Kidney glomerular epithelial cell (primary cell): ENCODE measurements at regions not wholly inside any gene's neighbourhood (a gene's known extent, or its start where the extent isn't known, plus 50 kb on each side); places are given as distances from the start of the nearest gene placed in this dataset.
"Not testable (repeated sequence)": the region's sequence is repeated elsewhere in the genome, so short reads cannot be mapped to it uniquely, and the experiment has no call there.

ENCODE experiments used
- DNase-seq: peaks from one replicate; lab custom pipeline; 2025; lab: John Stamatoyannopoulos, UW

DNA sequence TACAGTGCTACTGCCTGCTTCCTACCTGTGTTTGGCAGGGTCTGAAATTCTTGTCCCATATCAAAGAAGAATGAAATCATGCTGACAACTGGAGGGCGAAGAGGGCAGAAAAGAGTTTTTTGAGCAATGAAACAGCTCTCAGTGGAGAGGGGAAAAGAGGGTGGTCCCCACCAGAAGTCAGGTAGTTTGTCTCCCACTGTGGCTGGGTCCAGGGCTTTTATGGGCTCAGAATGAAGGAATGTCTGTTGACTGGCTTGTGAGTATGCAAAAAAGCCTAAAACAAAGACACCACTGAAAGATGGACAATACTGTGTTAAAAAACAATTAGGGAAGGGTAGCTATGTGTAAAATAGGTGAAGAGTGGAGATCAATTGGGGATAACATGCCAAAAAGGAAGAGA lies 115.0 kb downstream of the ADAM29 start:
- no peak for DNase-seq

DNA sequence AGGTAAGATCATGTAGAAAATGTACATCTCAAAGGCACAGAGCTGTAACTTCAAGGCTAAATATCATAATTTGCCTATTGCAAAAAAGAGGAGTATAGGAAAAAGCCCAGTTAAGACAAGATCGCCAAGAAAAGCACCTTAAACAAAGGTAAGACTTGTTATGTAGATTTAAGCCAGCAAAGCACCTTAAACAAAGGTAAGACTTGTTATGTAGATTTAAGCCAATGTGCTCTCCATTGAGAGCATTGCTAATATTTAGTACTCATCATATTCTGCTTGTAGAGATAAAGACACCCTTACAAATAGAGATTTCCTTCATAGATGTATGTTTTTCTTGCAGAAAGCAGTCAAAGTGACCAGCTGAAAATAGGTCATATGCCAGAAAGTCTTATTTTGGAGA lies 115.8 kb downstream of the ADAM29 start:
- no peak for DNase-seq

DNA sequence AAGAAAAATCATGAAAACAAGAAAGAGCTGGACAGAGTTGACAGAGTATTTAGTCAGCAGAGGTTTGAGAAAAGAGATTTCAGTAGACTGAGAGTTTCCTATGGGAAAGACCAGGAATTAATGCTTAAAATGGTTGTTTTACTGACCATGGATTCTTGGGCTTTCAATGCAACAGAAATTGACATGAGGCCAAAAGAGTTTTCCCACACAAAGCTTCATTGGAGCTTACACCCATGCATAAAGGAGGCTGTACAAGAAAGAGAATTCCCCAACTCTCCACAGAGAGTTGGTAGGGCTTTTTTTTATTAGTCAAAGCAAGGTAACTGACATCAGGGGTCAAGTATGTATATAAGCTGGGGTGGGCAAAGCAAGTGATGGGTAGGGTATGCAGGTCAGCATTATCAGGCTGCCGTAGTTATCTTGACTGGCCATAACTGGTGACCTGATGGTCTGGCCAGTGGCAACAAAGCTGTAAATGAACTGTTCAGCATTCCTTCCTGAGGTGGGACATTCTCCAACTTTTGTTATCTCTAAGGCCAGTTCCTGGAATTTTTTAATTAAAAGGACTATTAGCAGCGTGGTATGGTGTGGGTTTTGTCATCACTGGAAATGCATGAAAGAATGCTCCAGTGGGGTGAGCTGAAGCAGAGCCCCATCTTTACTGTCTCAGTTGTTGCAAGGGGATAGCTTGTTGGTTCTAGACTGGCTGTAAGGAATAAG lies 117.0 kb downstream of the ADAM29 start:
- DNase-seq, result no peak

DNA sequence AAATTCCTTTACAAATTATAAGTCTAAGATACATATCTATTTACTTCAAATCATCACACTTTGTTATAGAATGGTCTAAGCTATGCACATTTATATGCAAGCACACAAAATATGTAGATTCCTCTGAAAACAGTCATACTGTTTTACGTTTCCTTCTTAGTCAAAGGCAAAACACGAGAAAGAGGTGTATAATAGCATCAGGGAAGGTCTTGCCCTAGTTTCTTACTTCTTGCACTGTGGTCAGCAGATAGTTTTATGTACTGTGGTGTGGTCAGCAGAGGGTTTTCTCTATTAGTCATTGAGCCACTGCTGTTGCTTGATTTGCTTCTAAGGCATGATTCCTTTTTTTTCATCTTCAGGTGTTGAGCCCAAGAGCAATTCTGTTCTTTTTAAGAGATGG lies 117.7 kb downstream of the ADAM29 start:
- DNase-seq, result no peak

DNA sequence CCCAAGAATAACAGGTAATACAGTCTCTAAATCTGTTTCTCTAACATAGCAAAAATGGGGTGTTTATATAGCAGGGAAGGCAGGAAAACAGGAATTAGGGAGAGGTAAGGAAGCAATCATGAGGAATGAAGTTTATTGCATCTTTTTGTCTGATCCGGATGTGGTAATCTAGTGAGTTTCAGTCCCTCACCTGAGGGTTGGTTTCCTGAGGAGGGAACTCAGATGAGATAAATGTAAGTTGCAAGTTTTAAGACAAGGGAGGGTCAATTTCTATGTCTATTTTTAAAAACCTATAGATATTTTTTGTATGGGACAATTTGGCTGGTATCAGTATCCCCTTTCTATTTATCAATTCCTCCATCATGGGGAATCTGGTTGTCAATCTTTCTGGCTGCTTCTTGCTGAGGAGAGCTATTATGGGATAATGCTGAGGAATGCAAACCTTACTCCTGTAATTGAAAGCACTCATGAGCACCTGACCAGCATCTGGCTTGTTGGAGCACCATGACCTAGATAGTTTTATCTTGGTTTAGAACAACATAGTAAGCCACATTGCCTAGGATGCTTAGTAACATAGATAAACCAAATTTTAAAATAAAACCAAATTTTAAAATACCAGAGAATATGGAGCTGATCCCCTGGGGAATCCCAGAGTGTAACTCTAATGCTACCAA lies 130.1 kb downstream of the ADAM29 start:
- no peak for DNase-seq

DNA sequence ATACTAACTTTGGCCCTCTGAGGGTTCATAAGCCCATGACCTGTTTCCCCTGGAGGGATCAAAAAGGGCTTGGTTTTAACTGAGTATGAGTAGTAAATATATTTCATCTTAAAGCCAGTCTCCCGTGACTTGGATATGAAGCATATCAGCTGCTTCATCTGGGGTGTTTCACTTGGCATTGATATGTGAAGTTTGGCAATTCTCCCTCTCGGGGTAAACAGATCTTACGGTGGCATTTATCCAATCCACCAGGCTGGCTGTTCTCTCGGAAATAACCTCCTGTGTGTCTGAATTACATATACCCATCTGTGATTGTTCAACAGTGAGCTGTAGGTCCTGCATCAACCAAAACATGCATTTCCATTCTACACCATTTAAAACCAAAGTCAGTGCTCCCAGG lies 130.7 kb downstream of the ADAM29 start:
- no peak for DNase-seq

DNA sequence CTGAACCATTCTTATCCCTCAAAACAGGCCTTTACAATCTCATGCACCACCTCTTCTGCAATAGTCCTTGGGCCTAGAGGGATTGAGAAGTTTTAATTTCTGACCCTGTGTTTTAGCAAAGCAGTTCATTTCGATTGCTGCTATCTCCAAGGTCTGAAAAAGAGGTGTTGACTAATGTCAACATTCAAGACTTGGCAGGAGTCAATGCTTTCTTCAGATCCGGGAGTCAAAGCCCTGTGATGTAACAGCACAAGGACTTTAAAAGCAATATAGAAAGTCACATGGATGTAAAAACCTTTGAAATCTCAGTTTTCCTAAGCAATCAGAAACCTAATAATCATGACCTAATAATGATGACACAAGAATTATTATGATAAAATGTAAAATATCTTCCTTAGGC lies 133.8 kb downstream of the ADAM29 start:
- no peak for DNase-seq

DNA sequence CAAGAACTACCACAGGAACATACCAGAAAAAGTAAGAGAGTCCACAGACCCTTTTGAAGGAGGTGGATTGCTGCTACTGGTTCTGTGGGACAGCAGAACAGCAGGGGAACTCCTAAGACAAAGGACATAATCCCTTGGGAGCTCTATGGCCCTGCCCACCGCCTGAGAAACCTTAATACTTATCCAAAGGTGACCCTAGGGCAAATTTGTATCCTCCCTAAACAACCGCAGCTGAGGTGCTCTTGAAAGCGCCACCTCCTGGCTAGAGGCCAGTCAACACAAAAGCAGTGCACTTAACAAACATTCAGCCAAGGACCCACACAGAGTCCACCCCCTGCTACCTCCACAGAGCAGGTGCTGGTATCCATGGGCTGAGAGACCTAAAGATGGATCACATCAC lies 136.8 kb downstream of the ADAM29 start:
- DNase-seq, result no peak

DNA sequence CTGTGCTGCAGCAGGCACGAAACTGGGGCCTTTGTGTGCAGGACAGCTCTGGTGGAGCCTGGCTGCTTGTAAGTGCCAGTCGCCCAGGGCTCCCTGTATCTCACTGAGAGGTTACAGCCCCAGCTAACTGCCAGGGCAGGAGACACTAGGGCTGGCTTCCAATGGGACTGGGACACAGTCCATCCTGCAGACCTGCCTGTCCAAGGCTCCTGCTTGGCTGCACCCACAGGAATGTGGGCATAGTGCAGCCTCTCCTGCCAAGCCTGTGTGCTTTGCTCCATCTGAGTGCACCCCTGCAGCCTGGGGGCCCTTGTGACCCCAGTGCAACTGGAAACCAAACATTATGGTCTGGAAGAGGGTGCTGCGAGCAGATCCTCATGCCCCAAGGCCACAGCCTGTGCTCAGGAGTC lies 144.0 kb downstream of the ADAM29 start:
- DNase-seq, result no peak

DNA sequence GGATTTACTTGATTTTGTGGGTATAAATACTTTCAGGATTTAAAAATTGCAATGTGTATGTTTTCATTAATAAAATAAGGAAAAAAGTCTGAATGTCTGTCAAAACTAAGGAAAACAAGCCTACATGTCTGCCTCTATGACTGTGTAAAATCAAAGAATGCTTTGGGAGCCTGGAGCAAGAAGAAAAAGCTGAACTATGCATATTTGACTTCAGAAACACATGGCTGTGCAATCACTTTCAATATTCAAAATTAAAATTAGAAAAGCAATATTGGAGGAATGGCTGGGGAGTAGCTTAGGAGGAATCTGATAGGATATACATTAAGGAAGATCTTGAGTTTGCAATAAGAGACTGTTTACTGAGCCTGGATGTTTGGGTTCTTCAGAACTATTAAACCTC lies 147.1 kb downstream of the ADAM29 start:
- no peak for DNase-seq

DNA sequence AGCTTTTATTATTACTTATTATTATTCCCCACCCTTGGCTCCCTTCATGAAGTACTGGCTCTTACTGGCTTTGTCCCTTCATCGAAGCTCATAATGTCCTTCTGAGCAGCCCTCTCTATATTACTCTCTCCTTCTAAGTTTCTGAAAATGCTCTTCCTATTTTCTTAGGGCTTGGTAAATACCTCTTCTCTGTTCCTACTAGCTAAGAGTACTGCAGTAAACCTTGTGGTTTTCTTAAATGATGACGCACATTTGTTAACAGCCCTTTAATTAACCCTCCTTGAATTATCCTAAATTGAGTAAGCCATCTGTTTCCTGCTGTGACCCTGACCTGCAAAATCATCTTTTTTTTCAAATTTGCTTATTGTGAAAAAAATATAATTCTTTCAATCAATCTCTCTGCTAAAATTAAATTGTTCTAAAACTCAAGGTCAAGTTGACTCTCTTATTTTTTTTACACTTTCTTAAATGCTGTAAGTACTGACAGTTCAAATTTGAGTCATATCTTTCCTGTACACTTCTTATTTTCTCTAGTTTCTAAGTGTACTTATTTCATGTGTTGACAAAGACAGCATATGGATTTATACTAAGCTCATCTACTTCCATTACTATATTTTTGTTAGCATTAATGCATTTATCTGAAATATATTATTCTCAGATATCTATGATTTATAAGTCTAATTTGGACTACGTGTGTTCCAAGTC lies 148.9 kb downstream of the ADAM29 start:
- no peak for DNase-seq

DNA sequence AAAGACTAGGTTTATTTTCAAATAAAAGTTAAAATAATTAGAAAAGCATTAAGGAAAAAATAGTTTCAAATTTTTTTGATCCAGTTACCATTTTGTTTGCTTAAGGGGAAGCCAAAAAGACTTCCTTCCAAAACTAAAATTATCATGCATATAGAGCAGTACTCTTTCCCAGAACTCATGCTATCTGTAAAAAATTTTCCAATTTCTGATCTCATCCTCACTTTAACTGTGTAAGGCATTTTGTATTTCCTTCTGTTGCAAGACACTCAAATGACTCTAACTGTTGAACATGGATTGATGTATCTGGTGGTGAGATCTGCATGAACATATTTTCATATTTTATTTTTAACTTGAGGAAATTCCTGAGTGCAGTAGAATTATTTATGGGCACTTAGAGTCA lies 150.1 kb downstream of the ADAM29 start:
- no peak for DNase-seq

DNA sequence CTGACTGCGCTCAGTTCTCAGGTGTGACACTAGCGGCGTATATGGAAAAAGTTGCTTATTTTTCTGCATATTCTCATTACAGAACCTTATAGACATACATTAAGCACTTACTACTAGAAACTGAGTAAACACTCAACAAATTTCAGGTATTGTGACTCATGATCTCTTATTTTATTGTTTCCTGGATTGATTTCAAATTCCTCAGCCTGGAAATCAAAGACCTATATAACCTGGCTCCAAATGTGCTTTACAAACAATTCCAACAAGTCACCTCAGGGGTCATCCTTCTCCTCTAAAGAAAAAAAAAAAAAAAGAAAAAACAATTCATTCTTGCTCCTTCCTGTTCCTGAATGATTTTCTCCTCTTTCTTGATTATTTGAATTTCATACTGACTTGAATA lies 152.3 kb downstream of the ADAM29 start:
- no peak for DNase-seq

DNA sequence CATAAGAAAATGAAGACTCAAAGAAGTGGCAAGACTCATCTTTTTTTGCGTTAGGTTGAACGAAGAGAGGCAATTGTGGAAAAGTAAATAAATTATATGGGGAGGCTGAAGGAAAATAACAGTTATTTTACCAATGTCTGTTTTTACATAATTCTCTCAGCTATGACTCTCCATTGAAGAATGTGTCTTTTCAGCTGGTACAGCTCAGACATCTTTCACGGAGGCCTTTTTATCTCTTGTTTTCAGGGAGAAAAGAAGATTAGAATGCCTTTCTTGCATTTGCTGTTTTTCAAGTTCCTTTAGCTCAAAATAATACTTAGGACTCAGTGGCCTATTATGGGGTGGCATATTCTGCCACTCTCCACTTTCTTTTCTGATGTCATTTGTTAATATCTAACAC lies 153.0 kb downstream of the ADAM29 start:
- DNase-seq, result no peak

DNA sequence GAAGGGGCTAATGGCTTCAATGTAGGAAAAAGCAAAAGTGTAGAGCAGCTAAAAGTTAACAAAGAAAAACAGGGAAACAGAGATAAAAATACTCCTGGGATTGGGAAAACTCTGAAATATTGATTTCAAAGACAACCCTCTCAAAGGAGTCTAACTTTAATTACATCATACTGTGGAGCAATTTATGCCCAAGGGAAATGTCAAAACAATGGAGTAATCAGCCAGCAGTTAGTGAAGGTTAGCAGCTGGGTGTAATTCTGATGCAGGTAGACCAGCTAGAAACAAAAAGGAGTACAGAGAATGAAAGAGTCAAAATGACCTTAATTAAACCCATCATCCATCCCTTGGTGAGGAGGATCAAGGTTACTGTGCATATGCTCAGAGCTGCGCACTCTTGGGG lies 169.0 kb downstream of the ADAM29 start:
- DNase-seq, result no peak

DNA sequence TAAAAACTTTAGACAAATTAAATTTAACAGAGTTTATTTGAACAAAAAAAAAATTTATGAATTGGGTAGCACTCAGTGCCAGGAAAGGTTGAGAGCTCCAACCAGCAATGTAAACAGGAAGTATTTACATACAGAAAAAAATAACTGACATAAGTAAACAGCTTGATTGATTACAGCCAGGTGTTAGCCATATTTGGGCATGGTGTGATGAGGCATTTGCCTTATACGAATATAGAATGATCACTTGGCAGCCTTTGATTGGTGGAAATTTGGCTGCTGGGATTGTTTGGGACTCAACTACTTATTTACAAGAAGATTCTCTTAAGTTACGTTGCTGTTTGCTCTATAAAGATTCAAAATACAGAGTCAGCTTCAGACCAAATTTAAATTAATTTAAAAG lies 172.0 kb downstream of the ADAM29 start:
- no peak for DNase-seq

DNA sequence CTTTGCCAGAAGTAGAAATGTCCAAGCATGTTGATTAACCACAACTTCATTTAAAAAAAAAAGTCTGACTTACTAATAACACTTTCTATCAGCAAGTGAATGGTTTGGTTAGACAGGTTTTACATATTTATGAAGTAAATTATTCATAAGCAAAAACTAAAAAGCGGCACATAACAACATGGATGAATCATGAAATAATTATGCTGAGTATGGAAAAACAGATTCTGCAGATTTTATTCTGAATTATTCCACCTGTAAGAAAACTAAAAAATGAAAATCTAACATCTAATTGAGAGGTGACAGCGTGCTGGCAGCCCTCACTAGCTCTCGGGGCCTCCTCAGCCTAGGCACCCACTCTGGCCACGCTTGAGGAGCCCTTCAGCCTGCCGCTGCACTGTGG lies 173.5 kb downstream of the ADAM29 start:
- no peak for DNase-seq

DNA sequence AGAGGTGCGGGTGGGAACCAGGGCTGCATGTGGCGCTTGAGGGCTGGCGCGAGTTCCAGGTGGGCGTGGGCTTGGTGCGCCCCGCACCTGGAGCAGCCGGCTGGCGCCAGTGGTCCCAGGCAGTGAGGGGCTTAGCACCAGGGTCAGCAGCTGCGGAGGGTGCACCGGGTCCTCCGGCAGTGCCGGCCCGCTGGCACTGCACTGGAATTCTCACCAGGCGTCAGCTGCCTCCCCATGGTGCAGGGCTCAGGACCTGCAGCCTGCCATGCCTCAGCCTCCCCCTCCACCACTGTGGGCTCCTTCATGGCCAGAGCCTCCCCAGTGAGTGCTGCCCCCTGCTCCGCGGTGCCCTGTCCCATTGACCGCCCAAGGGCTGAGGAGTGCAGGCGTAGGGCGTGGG lies 174.0 kb downstream of the ADAM29 start:
- DNase-seq, result no peak

DNA sequence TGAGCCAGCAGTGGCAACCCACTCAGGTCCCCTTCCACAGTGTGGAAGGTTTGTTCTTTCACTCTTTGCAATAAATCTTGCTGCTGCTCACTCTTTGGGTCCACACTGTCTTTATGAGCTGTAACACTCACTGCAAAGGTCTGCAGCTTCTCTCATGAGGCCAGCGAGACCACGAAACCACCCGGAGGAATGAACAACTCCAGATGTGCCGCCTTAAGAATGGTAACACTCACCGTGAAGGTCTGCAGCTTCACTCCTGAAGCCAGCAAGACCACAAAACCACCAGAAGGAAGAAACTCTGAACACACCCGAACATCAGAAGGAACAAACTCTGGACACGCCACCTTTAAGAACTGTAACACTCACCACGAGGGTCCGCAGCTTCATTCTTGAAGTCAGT lies 174.9 kb downstream of the ADAM29 start:
- not testable (repeated sequence) for DNase-seq

DNA sequence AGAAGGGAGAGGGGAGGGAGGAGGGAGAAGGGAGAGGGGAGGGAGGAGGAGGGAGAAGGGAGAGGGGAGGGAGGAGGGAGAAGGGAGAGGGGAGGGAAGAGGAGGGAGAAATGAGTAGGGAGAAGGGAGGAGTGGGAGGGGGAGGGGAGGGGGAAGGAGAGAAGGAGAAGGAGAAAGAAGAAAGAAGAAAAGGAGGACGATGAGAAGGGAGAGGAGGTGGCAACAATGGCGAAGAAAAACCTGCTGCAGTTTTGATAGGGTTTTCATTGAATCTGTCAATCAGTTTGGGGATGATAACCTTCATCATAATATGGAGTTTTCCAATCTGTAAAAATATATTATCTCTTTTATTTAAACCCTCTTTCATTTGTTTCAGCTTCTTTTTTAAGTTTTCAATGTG lies 185.2 kb downstream of the ADAM29 start:
- no peak for DNase-seq

DNA sequence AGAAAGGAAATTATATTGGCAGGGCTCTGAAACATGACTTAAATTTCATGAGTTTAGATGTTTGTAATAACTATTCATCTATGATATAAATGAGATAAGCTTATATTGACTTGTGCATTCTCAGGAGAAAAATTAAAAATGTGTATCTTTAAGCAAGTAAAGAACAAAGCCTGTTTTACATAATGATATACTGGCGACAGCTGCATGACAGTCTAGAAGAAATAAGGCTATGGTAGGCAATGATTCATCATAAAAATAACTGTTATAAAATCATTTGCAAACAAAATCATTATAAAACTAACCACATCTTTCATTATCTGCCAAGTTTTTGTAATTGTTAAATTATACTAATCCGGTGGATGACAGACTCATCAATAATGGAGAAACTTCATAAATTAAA lies 188.1 kb downstream of the ADAM29 start:
- no peak for DNase-seq

DNA sequence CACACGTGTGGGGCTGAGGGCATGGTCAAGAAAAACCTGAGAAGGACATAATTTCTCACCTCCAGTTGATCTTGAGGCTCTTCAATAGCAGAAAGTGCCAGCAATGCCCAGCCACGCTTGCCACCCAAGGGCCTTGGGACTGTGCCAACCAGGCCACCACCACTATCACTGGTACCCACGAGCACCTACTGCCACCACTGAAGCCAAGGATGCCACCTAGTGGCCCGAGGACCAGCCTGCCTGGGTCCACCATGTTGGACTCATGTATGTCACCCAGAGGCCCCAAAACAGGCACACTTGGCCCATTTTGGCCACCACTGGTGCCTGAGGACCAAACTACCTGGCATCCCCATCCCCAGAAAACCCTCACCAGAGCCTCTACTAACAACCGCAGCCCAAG lies 191.8 kb downstream of the ADAM29 start:
- DNase-seq, result no peak

DNA sequence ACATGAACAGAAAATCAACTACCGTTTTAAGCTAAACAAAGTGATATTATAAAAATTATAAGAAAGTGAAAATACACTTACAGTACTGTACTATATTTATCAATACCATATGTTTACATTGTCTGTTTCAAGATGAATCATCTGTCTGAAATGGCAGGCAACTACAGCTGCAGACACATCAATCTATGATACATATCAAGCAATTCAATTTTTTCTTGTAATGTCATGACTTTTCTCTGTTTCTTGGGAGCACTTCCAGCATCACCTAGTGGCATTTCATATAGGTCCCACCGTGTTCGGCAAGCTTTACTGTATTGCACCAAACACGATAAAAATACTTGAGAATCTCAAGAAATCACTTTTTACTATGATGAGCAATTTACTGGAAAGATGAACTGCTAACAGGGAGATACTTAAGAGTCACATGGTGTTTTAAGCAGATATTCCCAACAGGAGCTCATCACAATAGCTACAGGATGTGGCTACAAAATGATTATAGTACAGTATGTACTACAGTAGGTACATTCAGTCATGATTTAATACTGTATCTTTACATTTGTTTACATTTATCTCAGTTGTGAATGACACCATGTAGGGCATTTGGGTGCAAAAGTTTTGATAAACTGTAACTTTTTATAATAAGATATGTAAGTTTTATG lies 207.4 kb downstream of the ADAM29 start:
- no peak for DNase-seq
